Tibial nerve (tissue), 4 donors: ENCODE measurements at regions not wholly inside any gene's neighbourhood (a gene's known extent, or its start where the extent isn't known, plus 50 kb on each side); places are given as distances from the start of the nearest gene placed in this dataset.

Experiments used
- DNase-seq, 2 donors: peaks; one replicate each; pipeline ENCODE4 v3.0.0-alpha.2; 2019; ENCODE audit warnings: low spot score in 2 of 2
- H3K27ac ChIP-seq, 4 donors: fragments of 200-600 bp; sonication (generic) in 3 of 4; one replicate each; pipeline ENCODE4 v1.5.1; 2017 to 2019; ENCODE audit warnings: mild to moderate bottlenecking in 1 of 4
- H3K27me3 ChIP-seq, 2 donors: fragments of 200-600 bp; sonication (generic) in 1 of 2; one replicate each; pipeline versions ENCODE4 v1.5.1 to v1.6.0; 2017 to 2019
- H3K36me3 ChIP-seq, 3 donors: fragments of 200-600 bp; sonication (generic); one replicate each; pipeline ENCODE4 v1.5.1; 2018 to 2019
- H3K4me1 ChIP-seq, 4 donors: fragments of 200-600 bp; sonication (generic) in 3 of 4; one replicate each; pipeline ENCODE4 v1.5.1; 2017 to 2019
- H3K4me3 ChIP-seq, 4 donors: fragments of 200-600 bp; sonication (generic) in 3 of 4; one replicate each; pipeline ENCODE4 v1.5.1; 2017 to 2019; ENCODE audit warnings: mild to moderate bottlenecking in 1 of 4, moderate library complexity in 1 of 4
- H3K9me3 ChIP-seq, 4 donors: fragments of 200-600 bp; sonication (generic) in 3 of 4; one replicate each; pipeline ENCODE4 v1.5.1; 2017 to 2019
- EP300 ChIP-seq, 2 donors: sonication (generic); formaldehyde crosslinking; IDR thresholded peaks; one replicate each; pipeline ENCODE4 v1.6.1; 2017; ENCODE audit warnings: antibody characterized with exemption in 2 of 2, mild to moderate bottlenecking in 1 of 2
- POLR2A ChIP-seq, 2 donors: fragments of 450-650 bp; IDR thresholded peaks; one replicate each; pipeline ENCODE4 v1.6.1; 2017; ENCODE audit warnings: antibody characterized with exemption in 2 of 2, mild to moderate bottlenecking in 2 of 2, moderate library complexity in 2 of 2
- WGBS, 2 donors: methylation state at CpG; one replicate each; pipeline ENCODE4 v1.1.5; 2018; 5-methylcytosine and 5-hydroxymethylcytosine counted together
- TF ChIP-seq, protein P1 (sequence below), 5 experiments: fragments of 200-600 bp in 3 of 5; fragments of 450-650 bp in 2 of 5; sonication (generic) in 3 of 5; IDR thresholded peaks; one replicate each; pipeline ENCODE4 v1.5.1; 2016 to 2019; ENCODE audit warnings: antibody characterized with exemption in 5 of 5, mild to moderate bottlenecking in 3 of 5, moderate library complexity in 2 of 5

DNA sequence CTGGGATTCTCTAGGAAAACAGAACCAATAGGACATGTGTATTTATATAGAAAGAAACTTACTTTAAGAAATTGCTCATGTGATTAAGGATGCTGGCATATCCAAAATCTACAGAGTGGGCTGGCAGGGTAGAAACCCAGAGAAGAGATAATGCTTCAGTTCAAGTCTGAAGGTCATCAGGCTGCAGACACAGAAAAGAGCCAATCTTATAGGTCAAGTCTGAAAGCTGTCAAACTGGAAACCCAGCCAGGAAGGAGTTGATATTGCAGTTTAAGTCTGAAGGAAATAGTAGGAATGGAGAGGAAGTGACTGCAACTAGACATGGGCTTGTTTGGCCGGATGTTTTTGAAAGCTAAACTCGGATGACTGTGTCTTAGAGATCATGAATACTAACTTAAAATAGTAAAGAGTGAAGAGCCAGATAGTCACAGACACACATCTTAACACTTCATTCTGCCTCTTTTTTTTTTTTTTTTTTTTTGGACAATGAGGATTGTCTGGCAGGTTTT, 125.3 kb upstream of the GPC6 start:
- H3K27me3 ChIP-seq = no peaks in the 10 kb centered on the region
- no peaks in the 10 kb centered on the region for H3K4me1 ChIP-seq
- H3K27ac ChIP-seq = no peak overlapping the region
- H3K9me3 ChIP-seq = no peaks in the 10 kb centered on the region
- 64 to 66% methylated on average over 2 of the region's 2 CpGs for WGBS, 2 donors
- no peak for DNase-seq
- H3K36me3 ChIP-seq = no peaks in the 10 kb centered on the region
- H3K4me3 ChIP-seq = no peak overlapping the region
- TF ChIP-seq EP300 (IDR thresholded peaks at IDR 0.05) (no peak), POLR2A (IDR thresholded peaks at IDR 0.05) (no peak)
- TF ChIP-seq, protein P1, sequence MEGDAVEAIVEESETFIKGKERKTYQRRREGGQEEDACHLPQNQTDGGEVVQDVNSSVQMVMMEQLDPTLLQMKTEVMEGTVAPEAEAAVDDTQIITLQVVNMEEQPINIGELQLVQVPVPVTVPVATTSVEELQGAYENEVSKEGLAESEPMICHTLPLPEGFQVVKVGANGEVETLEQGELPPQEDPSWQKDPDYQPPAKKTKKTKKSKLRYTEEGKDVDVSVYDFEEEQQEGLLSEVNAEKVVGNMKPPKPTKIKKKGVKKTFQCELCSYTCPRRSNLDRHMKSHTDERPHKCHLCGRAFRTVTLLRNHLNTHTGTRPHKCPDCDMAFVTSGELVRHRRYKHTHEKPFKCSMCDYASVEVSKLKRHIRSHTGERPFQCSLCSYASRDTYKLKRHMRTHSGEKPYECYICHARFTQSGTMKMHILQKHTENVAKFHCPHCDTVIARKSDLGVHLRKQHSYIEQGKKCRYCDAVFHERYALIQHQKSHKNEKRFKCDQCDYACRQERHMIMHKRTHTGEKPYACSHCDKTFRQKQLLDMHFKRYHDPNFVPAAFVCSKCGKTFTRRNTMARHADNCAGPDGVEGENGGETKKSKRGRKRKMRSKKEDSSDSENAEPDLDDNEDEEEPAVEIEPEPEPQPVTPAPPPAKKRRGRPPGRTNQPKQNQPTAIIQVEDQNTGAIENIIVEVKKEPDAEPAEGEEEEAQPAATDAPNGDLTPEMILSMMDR (IDR thresholded peaks at IDR 0.05) = no peak

DNA sequence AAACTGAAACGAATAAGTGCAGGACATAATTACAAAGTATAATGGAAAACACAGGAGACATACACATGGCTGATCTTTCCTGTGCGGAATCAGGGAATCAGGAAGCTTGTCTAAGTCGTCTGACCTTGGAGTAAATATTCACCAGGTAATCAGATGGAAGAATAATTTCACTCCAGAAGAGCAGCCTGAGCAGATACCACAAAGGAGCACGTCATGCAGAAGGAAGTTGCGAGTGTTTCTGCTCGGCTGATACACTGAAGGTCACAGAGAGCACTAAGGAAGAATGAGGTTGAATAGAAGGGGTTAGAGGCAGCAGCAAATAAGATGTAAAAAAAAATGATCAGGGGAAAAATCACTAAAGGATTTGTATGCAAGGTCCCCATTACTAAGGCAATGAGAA, 122.3 kb upstream of the GPC6 start:
- H3K36me3 ChIP-seq = no peaks in the 10 kb centered on the region
- no peaks in the 10 kb centered on the region for H3K4me1 ChIP-seq
- no peak for TF ChIP-seq EP300 (IDR thresholded peaks at IDR 0.05)
- no peak for TF ChIP-seq POLR2A (IDR thresholded peaks at IDR 0.05)
- TF ChIP-seq, protein P1 (IDR thresholded peaks at IDR 0.05) = no peak
- no peaks in the 10 kb centered on the region for H3K9me3 ChIP-seq
- H3K27me3 ChIP-seq = no peaks in the 10 kb centered on the region
- H3K27ac ChIP-seq = no peak overlapping the region
- H3K4me3 ChIP-seq = no peak overlapping the region
- WGBS, 2 donors = 80 to 85% methylated on average over 6 of the region's 6 CpGs
- no peak for DNase-seq

DNA sequence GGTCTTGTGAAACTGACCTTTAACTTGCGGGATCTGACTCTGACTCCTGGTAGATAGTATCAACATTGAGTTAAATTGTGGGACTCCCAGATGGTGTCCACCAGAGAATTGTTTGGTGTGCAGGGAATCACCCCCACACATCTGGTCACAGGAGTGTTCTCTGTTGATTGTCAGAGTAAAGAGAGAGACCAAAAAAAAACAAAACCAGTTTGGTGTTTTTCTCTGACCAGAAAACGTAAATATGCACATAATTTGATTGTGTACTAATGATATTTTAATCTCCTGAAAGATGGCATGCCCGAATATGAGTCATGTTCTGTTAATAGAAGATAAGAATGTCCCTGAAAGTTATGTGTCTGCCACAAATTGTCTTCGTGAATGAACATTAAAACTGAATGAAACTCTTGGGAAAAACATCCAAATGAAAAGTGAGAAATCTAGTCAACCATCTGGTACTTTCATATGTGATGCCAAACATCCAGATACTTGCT, 118.5 kb upstream of the GPC6 start:
- TF ChIP-seq EP300 (IDR thresholded peaks at IDR 0.05) = no peak
- TF ChIP-seq, protein P1 (IDR thresholded peaks at IDR 0.05) = no peak
- no peak for TF ChIP-seq POLR2A (IDR thresholded peaks at IDR 0.05)
- Histone ChIP-seq H3K36me3 (no peaks in the 10 kb centered on the region), H3K27me3 (no peaks in the 10 kb centered on the region), H3K9me3 (no peaks in the 10 kb centered on the region), H3K4me1 (no peaks in the 10 kb centered on the region), H3K4me3 (no peak overlapping the region), H3K27ac (no peak overlapping the region)
- WGBS, 2 donors = 62 to 65% methylated on average over 4 of the region's 4 CpGs
- no peak for DNase-seq

DNA sequence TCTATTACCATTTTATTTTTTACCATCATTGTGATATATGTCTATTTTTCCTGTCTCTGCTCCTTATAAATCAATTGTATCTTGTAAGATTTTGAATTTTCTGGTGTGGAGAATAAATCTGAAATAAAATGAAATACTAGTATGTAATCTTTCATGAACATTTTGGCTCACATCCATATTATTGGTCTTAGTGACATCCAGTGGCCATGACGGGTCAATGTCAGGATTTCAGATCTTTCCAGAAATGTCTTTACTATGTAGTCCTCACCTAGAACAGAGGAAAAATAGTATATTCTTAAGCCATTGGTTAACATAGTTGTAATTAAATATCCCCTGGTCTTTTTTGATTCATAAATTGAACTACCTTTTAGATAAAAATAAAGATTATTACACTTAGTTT, 109.8 kb upstream of the GPC6 start:
- Histone ChIP-seq H3K4me3 (no peak overlapping the region), H3K4me1 (no peaks in the 10 kb centered on the region), H3K27me3 (no peaks in the 10 kb centered on the region), H3K9me3 (no peaks in the 10 kb centered on the region), H3K27ac (no peak overlapping the region), H3K36me3 (no peaks in the 10 kb centered on the region)
- no peak for DNase-seq
- 61 to 63% methylated on average over 1 of the region's 1 CpG for WGBS, 2 donors
- no peak for TF ChIP-seq POLR2A (IDR thresholded peaks at IDR 0.05)
- TF ChIP-seq, protein P1 (IDR thresholded peaks at IDR 0.05) = no peak
- TF ChIP-seq EP300 (IDR thresholded peaks at IDR 0.05) = no peak

DNA sequence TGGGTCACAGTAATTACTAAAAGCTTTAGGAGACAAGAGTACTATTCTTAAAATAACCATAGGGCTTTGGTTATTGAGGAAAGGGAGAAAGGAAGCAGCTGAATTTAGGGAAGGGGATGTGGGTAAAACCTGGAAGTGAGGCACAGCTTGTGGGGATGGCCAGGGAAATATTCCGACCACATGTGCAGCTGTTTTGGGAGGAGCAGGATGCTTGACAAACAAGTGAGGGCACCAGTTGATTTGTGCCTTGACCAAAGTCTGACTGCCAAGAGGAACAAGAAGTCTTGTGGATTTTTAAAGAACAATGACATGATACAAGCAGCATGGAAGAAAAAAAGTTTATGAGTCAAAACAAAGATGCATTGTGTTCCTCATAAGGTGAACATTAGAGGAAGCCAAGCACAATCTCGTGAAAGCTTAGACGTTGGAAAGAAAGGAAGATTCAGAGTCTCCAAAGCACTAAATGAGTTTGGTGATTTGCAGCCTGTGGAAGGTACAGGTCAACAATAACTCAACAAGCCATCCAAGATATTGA, 108.5 kb upstream of the GPC6 start:
- no peaks in the 10 kb centered on the region for H3K9me3 ChIP-seq
- no peaks in the 10 kb centered on the region for H3K4me1 ChIP-seq
- H3K27me3 ChIP-seq = no peaks in the 10 kb centered on the region
- 19% methylated on average over 3 of the region's 3 CpGs for WGBS, 2 donors
- H3K27ac ChIP-seq = no peak overlapping the region
- no peak overlapping the region for H3K4me3 ChIP-seq
- no peak for DNase-seq
- TF ChIP-seq EP300 (IDR thresholded peaks at IDR 0.05) = no peak
- no peak for TF ChIP-seq POLR2A (IDR thresholded peaks at IDR 0.05)
- TF ChIP-seq, protein P1 (IDR thresholded peaks at IDR 0.05) = no peak
- H3K36me3 ChIP-seq = no peaks in the 10 kb centered on the region
